Panc1 (cell line): ENCODE measurements at regions not wholly inside any gene's neighbourhood (a gene's known extent, or its start where the extent isn't known, plus 50 kb on each side); places are given as distances from the start of the nearest gene placed in this dataset.

Experiments used
- ATAC-seq: fragments of 200-7000 bp; cut with Tn5 transposase; 2 replicates; pipeline ENCODE4 v1.9.1; 2020; ENCODE audit warnings: mild to moderate bottlenecking, moderate library complexity
- BruUV-seq: library from RNA; stranded (reverse); fragments of 400-500 nt; replicated peaks from 2 replicates; lab custom pipeline; 2021; lab: Mats Ljungman, UMichigan
- CTCF ChIA-PET: fragments of 300-600 bp; sonication (Branson Sonifier 250); formaldehyde crosslinking; loops from one replicate; lab custom pipeline; 2022; ENCODE audit warnings: antibody characterized with exemption; lab: Charles Lee
- POLR2A ChIA-PET: fragments of 300-600 bp; sonication (Branson Sonifier 250); formaldehyde crosslinking; loops from one replicate; lab custom pipeline; 2022; ENCODE audit warnings: antibody characterized with exemption; lab: Charles Lee
- DNase-seq: peaks from one replicate; pipeline ENCODE4 v3.0.0-alpha.2; 2010; ENCODE audit warnings: low read depth, low spot score
- H3K27ac ChIP-seq: 2 replicates; pipeline ENCODE4 v1.5.1; 2011; ENCODE audit warnings: mild to moderate bottlenecking, low read length, inconsistent platforms
- H3K27me3 ChIP-seq: fragments of 200-500 bp; sonication (Bioruptor generic); 2 replicates; pipeline ENCODE4 v1.6.0; 2014; ENCODE audit warnings: low read length, inconsistent platforms; ENCODE audit not compliant: control insufficient read depth, insufficient read depth
- H3K36me3 ChIP-seq: fragments of 200-500 bp; sonication (Bioruptor generic); 2 replicates; pipeline ENCODE4 v1.5.1; 2014; ENCODE audit warnings: inconsistent platforms, mild to moderate bottlenecking, low read length, moderate library complexity; ENCODE audit not compliant: control insufficient read depth, insufficient read depth
- H3K4me1 ChIP-seq: 2 replicates; pipeline ENCODE4 v1.5.1; 2011; ENCODE audit warnings: inconsistent platforms, mild to moderate bottlenecking, low read length, moderate library complexity; ENCODE audit not compliant: control insufficient read depth, insufficient read depth
- H3K4me3 ChIP-seq, 2 experiments: 2 replicates each; pipeline ENCODE4 v1.5.1; 2011 to 2012; ENCODE audit warnings: low read depth in 2 of 2, low read length in 2 of 2, mild to moderate bottlenecking in 2 of 2, inconsistent platforms in 1 of 2, moderate library complexity in 1 of 2
- H3K9me3 ChIP-seq: fragments of 200-500 bp; sonication (Bioruptor generic); 2 replicates; pipeline ENCODE4 v1.5.1; 2014; ENCODE audit warnings: low read depth, mild to moderate bottlenecking, inconsistent platforms, low read length, moderate library complexity; ENCODE audit not compliant: control insufficient read depth, insufficient read depth
- CTCF ChIP-seq: fragments of 450-650 bp; IDR thresholded peaks from 2 replicates; pipeline ENCODE4 v1.5.1; 2017; ENCODE audit warnings: mild to moderate bottlenecking
- POLR2AphosphoS5 ChIP-seq: IDR thresholded peaks from 2 replicates; pipeline ENCODE4 v1.6.1; 2012; ENCODE audit warnings: mild to moderate bottlenecking, low read depth, low read length, moderate library complexity
- SIN3A ChIP-seq: IDR thresholded peaks from 2 replicates; pipeline ENCODE4 v1.6.1; 2012; ENCODE audit warnings: low read depth, mild to moderate bottlenecking, low read length, moderate library complexity, borderline replicate concordance; ENCODE audit not compliant: insufficient read depth
- TCF7L2 ChIP-seq: IDR thresholded peaks from 2 replicates; pipeline ENCODE4 v1.6.1; 2011; ENCODE audit warnings: mild to moderate bottlenecking, low read depth, low read length, inconsistent platforms
- in situ Hi-C: cut with HindIII; loops from 2 replicates; pipeline ENCODE4 v1.10.0; 2016; ENCODE audit warnings: low sequenced_read_pairs, low pct_unique_long_range_greater_than_20kb
- intact Hi-C: fragments of 100-400 bp; cut with micrococcal nuclease; formaldehyde crosslinking; loops from one replicate; pipeline ENCODE4 v1.10.0; 2022; ENCODE audit not compliant: unreplicated experiment
- TF ChIP-seq, protein P1 (sequence below), 2 experiments: IDR thresholded peaks; 2 replicates each; pipeline ENCODE4 v1.6.1; 2011 to 2012; ENCODE audit warnings: low read depth in 2 of 2, control low read depth in 1 of 2, low read length in 1 of 2, mild to moderate bottlenecking in 1 of 2, moderate library complexity in 1 of 2; ENCODE audit not compliant: insufficient read depth in 1 of 2

DNA sequence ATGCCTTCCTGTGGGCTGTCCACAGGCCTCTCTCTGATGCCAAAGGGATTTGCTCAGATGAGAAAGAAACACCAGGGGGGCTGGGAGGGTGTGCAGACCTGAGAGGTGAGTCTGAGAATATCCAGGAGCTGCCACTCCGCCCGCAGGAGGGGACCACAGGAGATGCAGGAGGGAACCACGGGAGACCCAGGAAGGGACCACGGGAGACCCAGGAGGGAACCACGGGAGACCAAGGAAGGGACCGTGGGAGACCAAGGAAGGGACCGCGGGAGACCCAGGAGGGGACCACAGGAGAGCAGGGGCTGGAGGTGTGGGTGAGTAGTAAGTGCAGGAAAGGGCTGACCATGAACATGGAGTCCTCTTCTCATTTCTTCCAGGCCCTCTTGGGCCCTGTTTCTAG lies 74.6 kb upstream of the SFSWAP start:
- CTCF ChIA-PET, result interaction anchor here (0.6 kb wide), 2 partner anchors 119 to 195 kb away, joined by 3 to 6 read pairs; no protein-coding TSS in a partner anchor
- no peaks in the 10 kb centered on the region for H3K36me3 ChIP-seq
- H3K27me3 ChIP-seq, result no peaks in the 10 kb centered on the region; the same call in 1 of the 2 replicates
- in situ Hi-C loops (no loop called here), intact Hi-C loops (no loop called here)
- ATAC-seq (no peak), DNase-seq (no peak)
- BruUV-seq, result no TSS peak
- H3K9me3 ChIP-seq, result no peaks in the 10 kb centered on the region
- H3K4me3 ChIP-seq, result no peak overlapping the region
- H3K4me1 ChIP-seq, result no peaks in the 10 kb centered on the region
- no peak overlapping the region for H3K27ac ChIP-seq
- POLR2A ChIA-PET, result no interaction called here
- TF ChIP-seq, protein P1, sequence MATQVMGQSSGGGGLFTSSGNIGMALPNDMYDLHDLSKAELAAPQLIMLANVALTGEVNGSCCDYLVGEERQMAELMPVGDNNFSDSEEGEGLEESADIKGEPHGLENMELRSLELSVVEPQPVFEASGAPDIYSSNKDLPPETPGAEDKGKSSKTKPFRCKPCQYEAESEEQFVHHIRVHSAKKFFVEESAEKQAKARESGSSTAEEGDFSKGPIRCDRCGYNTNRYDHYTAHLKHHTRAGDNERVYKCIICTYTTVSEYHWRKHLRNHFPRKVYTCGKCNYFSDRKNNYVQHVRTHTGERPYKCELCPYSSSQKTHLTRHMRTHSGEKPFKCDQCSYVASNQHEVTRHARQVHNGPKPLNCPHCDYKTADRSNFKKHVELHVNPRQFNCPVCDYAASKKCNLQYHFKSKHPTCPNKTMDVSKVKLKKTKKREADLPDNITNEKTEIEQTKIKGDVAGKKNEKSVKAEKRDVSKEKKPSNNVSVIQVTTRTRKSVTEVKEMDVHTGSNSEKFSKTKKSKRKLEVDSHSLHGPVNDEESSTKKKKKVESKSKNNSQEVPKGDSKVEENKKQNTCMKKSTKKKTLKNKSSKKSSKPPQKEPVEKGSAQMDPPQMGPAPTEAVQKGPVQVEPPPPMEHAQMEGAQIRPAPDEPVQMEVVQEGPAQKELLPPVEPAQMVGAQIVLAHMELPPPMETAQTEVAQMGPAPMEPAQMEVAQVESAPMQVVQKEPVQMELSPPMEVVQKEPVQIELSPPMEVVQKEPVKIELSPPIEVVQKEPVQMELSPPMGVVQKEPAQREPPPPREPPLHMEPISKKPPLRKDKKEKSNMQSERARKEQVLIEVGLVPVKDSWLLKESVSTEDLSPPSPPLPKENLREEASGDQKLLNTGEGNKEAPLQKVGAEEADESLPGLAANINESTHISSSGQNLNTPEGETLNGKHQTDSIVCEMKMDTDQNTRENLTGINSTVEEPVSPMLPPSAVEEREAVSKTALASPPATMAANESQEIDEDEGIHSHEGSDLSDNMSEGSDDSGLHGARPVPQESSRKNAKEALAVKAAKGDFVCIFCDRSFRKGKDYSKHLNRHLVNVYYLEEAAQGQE (IDR thresholded peaks at IDR 0.05; ENCODE audit: insufficient read depth in 1 of 2, low read depth in 2 of 2, low read length in 1 of 2), result no peak
- TF ChIP-seq TCF7L2, result no peak
- TF ChIP-seq SIN3A, result no peak
- TF ChIP-seq POLR2AphosphoS5, result no peak
- TF ChIP-seq CTCF, result no peak

DNA sequence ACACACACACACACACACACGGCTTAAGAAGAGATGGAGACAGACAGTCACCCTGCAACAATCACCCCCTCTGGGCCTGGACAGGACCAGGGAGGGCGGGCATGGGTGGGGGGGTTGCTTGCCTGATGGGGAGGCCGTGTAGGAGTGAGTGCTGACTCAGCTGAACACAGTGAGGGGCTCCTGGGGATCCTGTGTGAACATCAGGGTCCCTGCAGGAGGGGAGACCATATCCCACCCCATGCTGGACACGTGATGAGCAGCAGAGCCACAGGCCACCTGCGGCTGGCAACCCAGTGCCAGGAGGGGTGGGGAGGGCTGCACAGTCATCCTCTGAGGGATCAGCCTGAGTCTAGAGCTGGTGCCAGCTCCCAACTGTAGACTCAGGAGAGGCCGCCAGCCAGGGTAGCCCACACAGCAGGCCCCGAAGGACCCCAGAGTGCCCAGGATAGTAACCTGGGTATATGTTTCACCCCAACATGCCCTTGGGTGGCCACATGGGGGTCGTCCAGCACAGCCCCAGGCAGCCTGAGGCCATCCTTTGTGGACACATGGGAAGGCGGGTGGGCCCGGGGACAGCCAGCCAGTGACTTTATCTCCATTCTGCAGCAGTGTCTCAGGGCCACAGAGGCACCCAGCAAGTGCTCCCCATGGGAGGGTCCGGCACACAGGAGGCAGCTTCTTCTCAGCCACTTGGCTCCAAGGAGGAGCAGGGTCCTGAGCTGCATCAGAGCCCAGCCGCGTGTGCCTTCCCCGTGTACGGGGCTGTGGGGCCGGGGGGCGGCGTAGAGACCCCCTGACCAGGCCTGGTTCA lies 73.7 kb upstream of the SFSWAP start:
- ChIA-PET CTCF (no interaction called here), POLR2A (no interaction called here)
- ATAC-seq (no peak), DNase-seq (no peak)
- TF ChIP-seq TCF7L2 (no peak), POLR2AphosphoS5 (no peak), SIN3A (no peak), CTCF (no peak)
- TF ChIP-seq, protein P1 (IDR thresholded peaks at IDR 0.05; ENCODE audit: insufficient read depth in 1 of 2, low read depth in 2 of 2, low read length in 1 of 2), result no peak
- no peaks in the 10 kb centered on the region for H3K36me3 ChIP-seq
- no peak overlapping the region for H3K27ac ChIP-seq
- in situ Hi-C loops, result no loop called here
- no peak overlapping the region for H3K4me3 ChIP-seq
- BruUV-seq, result no TSS peak
- no peaks in the 10 kb centered on the region for H3K9me3 ChIP-seq
- no peaks in the 10 kb centered on the region for H3K4me1 ChIP-seq
- intact Hi-C loops, result no loop called here
- no peaks in the 10 kb centered on the region; the same call in 1 of the 2 replicates for H3K27me3 ChIP-seq
